NCI-H748 treated with DMSO at 0.1 percent for 48 hours (cell line): ENCODE measurements at regions not wholly inside any gene's neighbourhood (a gene's known extent, or its start where the extent isn't known, plus 50 kb on each side); places are given as distances from the start of the nearest gene placed in this dataset.
"Not testable (repeated sequence)": the region's sequence is repeated elsewhere in the genome, so short reads cannot be mapped to it uniquely, and the experiment has no call there.

ENCODE experiments used
- DNase-seq: peaks from one replicate; lab custom pipeline; 2025; lab: John Stamatoyannopoulos, UW

- peak; percentile 49 for DNase-seq
These were observed 291.2 kb upstream of the DDX18 start for GRCh38 chr2:117523267-117523666.

GRCh38 chr2:117523711-117524238 lies 290.7 kb upstream of the DDX18 start:
- no peak for DNase-seq

GRCh38 chr2:117536139-117536538 lies 278.4 kb upstream of the DDX18 start:
- DNase-seq = no peak

- DNase-seq = no peak
These were observed 277.5 kb upstream of the DDX18 start for GRCh38 chr2:117537032-117537431.

GRCh38 chr2:117551858-117552257 lies 262.6 kb upstream of the DDX18 start:
- DNase-seq = no peak

GRCh38 chr2:117553448-117553847 lies 261.0 kb upstream of the DDX18 start:
- no peak for DNase-seq

- DNase-seq = peak; percentile 48
These were observed 258.5 kb upstream of the DDX18 start for GRCh38 chr2:117555965-117556364.

GRCh38 chr2:117557626-117558025 lies 256.9 kb upstream of the DDX18 start:
- DNase-seq = no peak

GRCh38 chr2:117562654-117563053 lies 251.8 kb upstream of the DDX18 start:
- DNase-seq = peak; percentile 18

- DNase-seq = no peak
These were observed 242.7 kb upstream of the DDX18 start for GRCh38 chr2:117571590-117572349.

- no peak for DNase-seq
These were observed 227.2 kb upstream of the DDX18 start for GRCh38 chr2:117587310-117587709.

- no peak for DNase-seq
These were observed 211.4 kb upstream of the DDX18 start for GRCh38 chr2:117603060-117603459.

- DNase-seq = no peak
These were observed 210.9 kb upstream of the DDX18 start for GRCh38 chr2:117603567-117603966.

GRCh38 chr2:117607202-117607601 lies 207.3 kb upstream of the DDX18 start:
- DNase-seq = no peak

GRCh38 chr2:117613101-117613500 lies 201.4 kb upstream of the DDX18 start:
- DNase-seq = no peak

GRCh38 chr2:117614296-117614695 lies 200.2 kb upstream of the DDX18 start:
- no peak for DNase-seq

- no peak for DNase-seq
These were observed 199.5 kb upstream of the DDX18 start for GRCh38 chr2:117614823-117615534.

GRCh38 chr2:117618607-117619006 lies 195.9 kb upstream of the DDX18 start:
- no peak for DNase-seq

GRCh38 chr2:117621326-117621725 lies 193.2 kb upstream of the DDX18 start:
- DNase-seq = peak; percentile 8

GRCh38 chr2:117623175-117623574 lies 191.3 kb upstream of the DDX18 start:
- not testable (repeated sequence) for DNase-seq

- DNase-seq = no peak
These were observed 183.1 kb upstream of the DDX18 start for GRCh38 chr2:117631152-117631945.

GRCh38 chr2:117635481-117635880 lies 179.0 kb upstream of the DDX18 start:
- no peak for DNase-seq
